ENCODE measurements at regions not wholly inside any gene's neighbourhood (a gene's known extent, or its start where the extent isn't known, plus 50 kb on each side); places are given as distances from the start of the nearest gene placed in this dataset.

DNA sequence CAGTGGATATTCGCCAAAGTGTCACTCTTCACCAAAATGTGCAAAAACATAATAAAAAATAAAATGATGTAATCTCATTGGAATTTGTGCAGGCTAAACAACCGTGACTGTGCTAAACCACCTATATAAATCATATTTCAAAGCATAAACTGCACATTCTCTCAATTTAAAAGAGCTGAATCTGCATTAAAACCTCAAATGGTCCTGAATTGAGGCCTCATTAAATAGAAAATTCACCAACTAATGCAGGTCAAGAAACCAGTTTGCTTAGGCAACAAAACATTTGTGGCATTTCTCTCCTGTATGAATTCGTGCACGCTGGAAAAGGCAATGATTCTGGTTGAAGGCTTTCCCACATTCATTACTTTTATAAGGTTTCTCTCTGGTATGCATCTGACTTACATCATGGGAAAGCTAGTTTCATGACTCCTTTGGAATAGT, 80.1 kb upstream of the IFNG-AS1 start:
- no peak overlapping the region for H3K27ac ChIP-seq (ENCODE audit: low read length)
- no peaks in the 10 kb centered on the region for H3K9me3 ChIP-seq (ENCODE audit: control insufficient read depth, insufficient read depth, low read depth, low read length)
- DNase-seq (ENCODE audit: low read depth, low spot score) (no peak), ATAC-seq (no peak)
- no TSS peak for BruUV-seq (replicated peaks)
- H3K27me3 ChIP-seq (ENCODE audit: control insufficient read depth, insufficient read depth, low read length) = no peaks in the 10 kb centered on the region; the same call in 1 of the 2 replicates
- intact Hi-C loops (cut with micrococcal nuclease; ENCODE audit: unreplicated experiment) (no loop called here), in situ Hi-C loops (cut with HindIII; ENCODE audit: low pct_unique_long_range_greater_than_20kb, low sequenced_read_pairs) (no loop called here)
- H3K4me1 ChIP-seq (ENCODE audit: control insufficient read depth, insufficient read depth, low read length) = no peaks in the 10 kb centered on the region
- no peak overlapping the region for H3K4me3 ChIP-seq (ENCODE audit: low read depth in 2 of 2, low read length in 2 of 2)
- ChIA-PET CTCF (no interaction called here), POLR2A (no interaction called here)
- H3K36me3 ChIP-seq (ENCODE audit: control insufficient read depth, insufficient read depth, low read length) = no peaks in the 10 kb centered on the region
- TF ChIP-seq TCF7L2 (IDR thresholded peaks at IDR 0.05; ENCODE audit: low read depth, low read length) (no peak), SIN3A (IDR thresholded peaks at IDR 0.05; ENCODE audit: borderline replicate concordance, insufficient read depth, low read depth, low read length) (no peak), POLR2AphosphoS5 (IDR thresholded peaks at IDR 0.05; ENCODE audit: low read depth, low read length) (no peak)
- TF ChIP-seq, protein P1, sequence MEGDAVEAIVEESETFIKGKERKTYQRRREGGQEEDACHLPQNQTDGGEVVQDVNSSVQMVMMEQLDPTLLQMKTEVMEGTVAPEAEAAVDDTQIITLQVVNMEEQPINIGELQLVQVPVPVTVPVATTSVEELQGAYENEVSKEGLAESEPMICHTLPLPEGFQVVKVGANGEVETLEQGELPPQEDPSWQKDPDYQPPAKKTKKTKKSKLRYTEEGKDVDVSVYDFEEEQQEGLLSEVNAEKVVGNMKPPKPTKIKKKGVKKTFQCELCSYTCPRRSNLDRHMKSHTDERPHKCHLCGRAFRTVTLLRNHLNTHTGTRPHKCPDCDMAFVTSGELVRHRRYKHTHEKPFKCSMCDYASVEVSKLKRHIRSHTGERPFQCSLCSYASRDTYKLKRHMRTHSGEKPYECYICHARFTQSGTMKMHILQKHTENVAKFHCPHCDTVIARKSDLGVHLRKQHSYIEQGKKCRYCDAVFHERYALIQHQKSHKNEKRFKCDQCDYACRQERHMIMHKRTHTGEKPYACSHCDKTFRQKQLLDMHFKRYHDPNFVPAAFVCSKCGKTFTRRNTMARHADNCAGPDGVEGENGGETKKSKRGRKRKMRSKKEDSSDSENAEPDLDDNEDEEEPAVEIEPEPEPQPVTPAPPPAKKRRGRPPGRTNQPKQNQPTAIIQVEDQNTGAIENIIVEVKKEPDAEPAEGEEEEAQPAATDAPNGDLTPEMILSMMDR (IDR thresholded peaks at IDR 0.05) = no peak
- TF ChIP-seq, protein P2, sequence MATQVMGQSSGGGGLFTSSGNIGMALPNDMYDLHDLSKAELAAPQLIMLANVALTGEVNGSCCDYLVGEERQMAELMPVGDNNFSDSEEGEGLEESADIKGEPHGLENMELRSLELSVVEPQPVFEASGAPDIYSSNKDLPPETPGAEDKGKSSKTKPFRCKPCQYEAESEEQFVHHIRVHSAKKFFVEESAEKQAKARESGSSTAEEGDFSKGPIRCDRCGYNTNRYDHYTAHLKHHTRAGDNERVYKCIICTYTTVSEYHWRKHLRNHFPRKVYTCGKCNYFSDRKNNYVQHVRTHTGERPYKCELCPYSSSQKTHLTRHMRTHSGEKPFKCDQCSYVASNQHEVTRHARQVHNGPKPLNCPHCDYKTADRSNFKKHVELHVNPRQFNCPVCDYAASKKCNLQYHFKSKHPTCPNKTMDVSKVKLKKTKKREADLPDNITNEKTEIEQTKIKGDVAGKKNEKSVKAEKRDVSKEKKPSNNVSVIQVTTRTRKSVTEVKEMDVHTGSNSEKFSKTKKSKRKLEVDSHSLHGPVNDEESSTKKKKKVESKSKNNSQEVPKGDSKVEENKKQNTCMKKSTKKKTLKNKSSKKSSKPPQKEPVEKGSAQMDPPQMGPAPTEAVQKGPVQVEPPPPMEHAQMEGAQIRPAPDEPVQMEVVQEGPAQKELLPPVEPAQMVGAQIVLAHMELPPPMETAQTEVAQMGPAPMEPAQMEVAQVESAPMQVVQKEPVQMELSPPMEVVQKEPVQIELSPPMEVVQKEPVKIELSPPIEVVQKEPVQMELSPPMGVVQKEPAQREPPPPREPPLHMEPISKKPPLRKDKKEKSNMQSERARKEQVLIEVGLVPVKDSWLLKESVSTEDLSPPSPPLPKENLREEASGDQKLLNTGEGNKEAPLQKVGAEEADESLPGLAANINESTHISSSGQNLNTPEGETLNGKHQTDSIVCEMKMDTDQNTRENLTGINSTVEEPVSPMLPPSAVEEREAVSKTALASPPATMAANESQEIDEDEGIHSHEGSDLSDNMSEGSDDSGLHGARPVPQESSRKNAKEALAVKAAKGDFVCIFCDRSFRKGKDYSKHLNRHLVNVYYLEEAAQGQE (IDR thresholded peaks at IDR 0.05; ENCODE audit: insufficient read depth in 1 of 2, low read depth in 2 of 2, low read length in 1 of 2) = no peak

DNA sequence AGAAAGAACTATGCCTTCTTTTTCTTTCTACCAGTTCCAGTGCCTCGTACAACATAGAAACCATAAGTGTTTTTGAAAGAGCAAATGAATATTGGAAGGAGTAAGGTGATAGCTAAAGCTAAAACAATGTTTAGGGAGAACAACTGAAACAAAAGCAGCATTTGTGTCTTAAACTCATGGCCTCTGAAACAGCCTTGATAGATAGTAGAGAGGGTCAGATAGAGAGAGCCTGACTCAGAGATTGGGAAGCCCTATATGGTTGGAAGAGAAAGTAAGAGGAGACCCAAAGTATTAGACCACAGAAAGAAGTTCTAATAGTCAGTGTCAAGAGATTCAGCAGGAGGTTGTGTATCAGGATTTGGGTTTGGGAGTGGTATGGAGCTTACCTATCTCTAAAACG, 79.6 kb upstream of the IFNG-AS1 start:
- intact Hi-C loops (cut with micrococcal nuclease; ENCODE audit: unreplicated experiment) = no loop called here
- POLR2A ChIA-PET = no interaction called here

More for the DNA sequence above, 79.6 kb upstream of the IFNG-AS1 start:
- DNase-seq (ENCODE audit: low read depth, low spot score) (no peak), ATAC-seq (no peak)
- Histone ChIP-seq H3K4me1 (ENCODE audit: control insufficient read depth, insufficient read depth, low read length) (no peaks in the 10 kb centered on the region), H3K9me3 (ENCODE audit: control insufficient read depth, insufficient read depth, low read depth, low read length) (no peaks in the 10 kb centered on the region), H3K27ac (ENCODE audit: low read length) (no peak overlapping the region), H3K27me3 (ENCODE audit: control insufficient read depth, insufficient read depth, low read length) (no peaks in the 10 kb centered on the region; the same call in 1 of the 2 replicates), H3K4me3 (ENCODE audit: low read depth in 2 of 2, low read length in 2 of 2) (no peak overlapping the region), H3K36me3 (ENCODE audit: control insufficient read depth, insufficient read depth, low read length) (no peaks in the 10 kb centered on the region)
- BruUV-seq (replicated peaks) = no TSS peak
- TF ChIP-seq, protein P2 (IDR thresholded peaks at IDR 0.05; ENCODE audit: insufficient read depth in 1 of 2, low read depth in 2 of 2, low read length in 1 of 2) = no peak
- TF ChIP-seq SIN3A (IDR thresholded peaks at IDR 0.05; ENCODE audit: borderline replicate concordance, insufficient read depth, low read depth, low read length) = no peak
- TF ChIP-seq, protein P1 (IDR thresholded peaks at IDR 0.05) = no peak
- TF ChIP-seq POLR2AphosphoS5 (IDR thresholded peaks at IDR 0.05; ENCODE audit: low read depth, low read length) = no peak
- no peak for TF ChIP-seq TCF7L2 (IDR thresholded peaks at IDR 0.05; ENCODE audit: low read depth, low read length)
- CTCF ChIA-PET = no interaction called here
- in situ Hi-C loops (cut with HindIII; ENCODE audit: low pct_unique_long_range_greater_than_20kb, low sequenced_read_pairs) = no loop called here
